Stimulated activated CD8-positive, alpha-beta memory T cell treated with anti-CD3 and anti-CD28 coated beads, Interleukin-15, amount 100 ng/mL, for 1 hour (primary cell): ENCODE measurements at regions not wholly inside any gene's neighbourhood (a gene's known extent, or its start where the extent isn't known, plus 50 kb on each side); places are given as distances from the start of the nearest gene placed in this dataset.
"Not testable (repeated sequence)": the region's sequence is repeated elsewhere in the genome, so short reads cannot be mapped to it uniquely, and the experiment has no call there.

Experiments
- DNase-seq: peaks from one replicate; pipeline ENCODE4 v3.0.0-alpha.2; 2020; ENCODE audit warnings: low read depth

DNA sequence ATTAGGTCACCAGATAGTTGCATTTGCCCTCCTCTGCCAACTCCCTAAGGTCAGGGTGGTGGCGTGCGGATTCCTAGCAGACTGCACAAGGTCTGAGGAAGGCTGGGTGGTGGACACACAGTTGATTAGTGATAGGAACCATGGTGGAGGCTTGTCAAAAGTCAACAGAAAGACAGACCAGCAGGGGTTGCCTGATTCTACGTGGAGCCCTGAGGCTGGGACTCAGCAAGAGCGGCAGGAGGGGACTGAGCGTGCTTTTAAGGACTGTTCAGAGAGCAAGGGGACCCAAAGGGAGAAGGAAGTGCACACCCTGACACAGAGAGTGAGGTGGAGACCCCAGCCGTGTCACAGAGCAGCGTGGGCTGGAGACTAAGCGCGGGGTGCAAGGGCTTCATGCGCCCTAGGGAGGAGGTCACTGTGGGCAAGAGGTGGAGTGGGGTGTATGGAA lies 513.2 kb downstream of the RNF144A start:
- DNase-seq, result no peak

DNA sequence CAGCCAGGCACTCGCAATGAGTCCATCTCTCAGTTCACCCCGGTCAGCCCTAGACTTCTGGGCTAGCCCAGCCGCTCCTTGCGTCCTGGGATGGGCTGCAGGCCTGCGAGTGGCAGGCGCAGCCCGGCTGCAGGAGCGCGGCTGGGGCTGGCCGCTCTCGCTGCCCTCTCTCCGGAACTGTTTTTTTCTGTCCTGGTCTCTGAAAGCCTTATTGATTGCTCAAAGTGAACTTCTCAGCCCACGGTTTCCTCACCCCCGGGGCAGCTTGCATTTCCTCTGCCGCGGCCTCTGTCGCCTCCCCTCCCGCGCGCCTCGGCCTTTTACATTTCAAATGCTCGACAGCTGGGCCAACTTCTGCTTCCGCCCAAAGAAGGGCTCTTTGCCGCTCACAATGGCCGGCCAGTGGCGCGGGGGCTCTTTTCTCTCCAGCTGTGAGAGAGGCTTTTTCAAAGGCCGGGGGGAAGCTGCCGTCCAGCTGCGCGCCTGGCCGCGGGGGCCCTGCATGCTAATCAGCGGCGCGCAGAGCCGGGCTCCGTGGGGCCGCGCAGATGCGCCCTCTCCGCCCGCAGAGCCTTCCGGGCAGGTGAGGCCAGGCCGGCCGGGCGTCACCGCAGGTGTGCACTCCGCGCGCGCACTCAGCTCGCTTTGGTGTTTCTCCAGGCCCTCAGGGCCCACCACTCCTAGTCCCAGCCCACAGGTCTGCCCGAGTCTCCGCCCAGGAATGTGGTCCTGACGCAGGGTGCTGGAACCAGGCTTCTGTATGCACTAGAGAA lies 513.8 kb downstream of the RNF144A start:
- DNase-seq, result no peak

DNA sequence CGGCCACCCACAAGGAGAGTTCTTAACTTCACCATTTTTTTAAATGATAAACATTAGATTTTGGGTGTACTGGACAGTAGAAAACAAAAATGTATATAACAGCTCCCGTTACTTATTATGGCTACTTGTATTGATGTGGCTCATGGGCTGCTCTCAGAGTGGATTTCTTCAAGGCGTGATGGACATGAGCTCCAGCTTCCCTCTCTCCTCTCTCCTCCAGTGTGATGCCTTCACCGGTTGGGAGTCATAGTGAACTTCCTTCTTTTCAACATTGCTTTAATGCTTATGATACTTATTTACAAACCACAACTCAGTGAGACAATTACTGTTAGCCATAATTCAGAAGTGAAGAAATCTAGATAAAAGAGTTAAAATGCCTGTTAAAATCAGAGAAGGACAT lies 515.2 kb downstream of the RNF144A start:
- no peak for DNase-seq

DNA sequence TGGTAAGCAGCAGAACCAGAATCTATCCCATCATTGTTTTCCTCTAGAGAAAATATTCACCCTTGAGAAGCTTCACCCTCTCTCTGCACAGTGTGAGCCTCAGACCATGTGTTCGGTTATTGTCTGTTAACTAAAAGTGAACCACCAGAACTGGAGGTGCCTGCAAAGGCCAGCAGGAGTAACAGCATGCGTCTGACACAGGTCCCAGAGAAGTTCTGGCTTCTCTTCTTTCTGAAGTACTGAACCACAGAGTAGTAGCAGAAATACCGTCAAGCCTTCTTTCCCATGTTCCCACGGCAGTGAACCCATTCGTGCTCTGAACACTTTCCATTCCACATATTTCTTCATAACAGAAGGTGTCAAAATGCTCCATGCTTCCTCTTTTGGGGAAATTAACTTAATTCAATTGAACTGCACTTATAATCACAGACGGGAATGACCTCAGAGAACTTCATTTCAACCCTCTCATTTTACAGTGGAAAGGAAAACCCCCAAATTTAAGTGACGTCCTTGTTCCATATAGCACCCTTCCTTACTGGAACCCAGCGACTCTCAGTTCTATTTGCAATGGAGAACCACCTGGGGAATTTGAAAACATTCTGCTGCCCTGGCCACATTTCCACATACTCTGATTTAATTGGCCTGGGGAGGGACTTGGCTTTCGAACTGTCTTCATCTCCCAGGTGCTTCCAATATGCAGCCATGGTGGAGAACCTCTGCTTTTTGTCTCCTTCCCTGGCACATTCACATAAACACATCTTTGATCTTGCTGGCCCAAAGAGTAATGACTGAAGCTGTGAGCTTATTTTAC lies 519.1 kb downstream of the RNF144A start:
- DNase-seq, result no peak

DNA sequence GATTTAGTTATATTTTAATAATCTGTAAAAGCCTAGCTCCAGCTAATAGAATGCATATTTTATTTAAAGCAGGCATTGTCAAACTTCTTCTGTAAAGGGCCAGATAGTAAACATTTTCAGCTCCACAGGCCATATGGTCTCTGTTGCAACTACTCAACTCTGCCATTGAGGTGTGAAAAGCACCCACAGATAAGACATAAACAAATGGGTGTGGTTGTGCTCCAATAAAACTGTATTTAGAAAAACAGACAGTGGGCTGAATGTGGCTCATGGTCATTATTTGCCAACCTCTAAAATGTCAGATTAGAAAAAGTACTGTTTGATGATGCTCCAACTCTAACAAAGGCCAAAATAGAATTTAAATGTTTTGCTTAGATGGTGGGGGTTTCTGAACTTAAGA lies 519.9 kb downstream of the RNF144A start:
- no peak for DNase-seq

DNA sequence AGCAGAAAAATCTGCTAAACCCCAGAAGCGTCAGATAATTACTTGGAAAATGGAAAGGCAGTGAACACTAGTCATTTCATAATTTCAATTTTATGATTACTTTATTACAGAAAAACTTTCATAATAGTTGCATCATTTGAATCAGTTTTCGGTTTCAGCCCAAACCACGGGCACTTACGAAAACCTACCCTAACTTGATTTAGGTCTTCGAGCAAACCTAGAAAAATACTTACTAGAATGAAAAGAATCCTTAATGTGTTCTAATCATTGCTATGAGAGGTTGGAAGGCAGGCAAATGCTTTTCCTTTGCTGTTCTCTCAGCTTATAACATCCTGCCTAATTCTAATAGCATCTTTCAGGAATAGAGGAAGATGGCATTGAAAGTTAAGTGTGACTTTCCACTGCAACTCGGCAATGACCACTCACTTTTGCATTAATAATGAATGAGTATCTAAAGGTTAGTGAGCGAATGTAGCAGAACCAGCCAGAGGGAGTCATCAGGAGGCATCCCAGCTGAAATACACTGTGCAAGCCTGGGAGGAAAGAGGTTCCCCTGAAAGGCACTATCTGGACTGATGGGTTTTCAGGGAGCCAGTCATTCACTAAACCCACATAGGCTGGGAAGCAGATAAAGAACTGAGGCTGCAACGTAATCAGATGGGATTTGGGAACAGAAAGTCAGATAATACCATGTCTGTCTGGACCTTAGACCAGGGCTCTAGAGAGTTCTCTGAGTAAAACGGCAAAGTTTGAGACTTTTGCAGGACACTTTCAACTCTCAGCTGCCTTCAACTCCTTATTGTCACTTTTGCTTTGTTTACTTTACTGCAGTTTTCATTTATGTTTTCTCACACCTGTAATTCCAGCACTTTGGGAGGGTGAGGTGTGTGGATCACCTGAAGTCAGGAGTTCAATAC lies 520.8 kb downstream of the RNF144A start:
- no peak for DNase-seq

DNA sequence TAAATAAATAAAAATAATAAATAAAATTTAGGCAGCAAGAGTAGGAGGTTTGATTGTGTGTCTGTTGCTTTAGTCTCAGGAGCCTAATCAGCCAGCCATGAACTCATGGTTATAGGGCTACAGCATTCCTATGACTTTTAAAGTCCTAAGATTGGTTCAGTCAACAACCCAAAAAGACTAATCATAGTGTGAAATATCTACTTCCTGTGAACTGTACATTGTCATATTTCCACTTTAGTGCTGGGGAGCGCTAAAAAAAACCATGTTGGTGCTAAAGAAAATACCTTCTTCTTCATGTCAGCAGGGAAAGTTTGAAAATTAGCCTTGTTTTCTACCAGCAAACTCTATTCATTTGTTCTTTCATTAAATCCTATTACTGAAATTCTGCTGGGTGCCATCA lies 521.6 kb downstream of the RNF144A start:
- no peak for DNase-seq

DNA sequence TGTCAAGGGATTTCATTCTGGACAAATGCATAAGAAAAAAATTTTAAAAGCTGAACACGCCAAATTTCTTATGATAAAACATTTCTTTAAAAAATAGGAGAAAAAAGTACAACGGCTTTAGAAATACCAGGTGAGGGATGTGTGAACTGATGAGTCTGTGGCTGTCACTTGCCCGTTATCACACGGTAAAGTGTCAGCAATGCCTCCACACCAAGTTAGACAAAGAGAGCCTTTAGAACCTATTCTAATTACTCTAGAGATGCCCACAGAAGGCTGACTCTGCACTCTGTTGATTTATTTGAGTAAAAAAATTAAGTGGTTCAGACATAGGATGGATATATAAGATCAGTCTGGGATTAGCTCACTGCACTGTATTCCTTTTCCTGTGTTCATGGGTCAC lies 523.8 kb downstream of the RNF144A start:
- DNase-seq, result no peak

DNA sequence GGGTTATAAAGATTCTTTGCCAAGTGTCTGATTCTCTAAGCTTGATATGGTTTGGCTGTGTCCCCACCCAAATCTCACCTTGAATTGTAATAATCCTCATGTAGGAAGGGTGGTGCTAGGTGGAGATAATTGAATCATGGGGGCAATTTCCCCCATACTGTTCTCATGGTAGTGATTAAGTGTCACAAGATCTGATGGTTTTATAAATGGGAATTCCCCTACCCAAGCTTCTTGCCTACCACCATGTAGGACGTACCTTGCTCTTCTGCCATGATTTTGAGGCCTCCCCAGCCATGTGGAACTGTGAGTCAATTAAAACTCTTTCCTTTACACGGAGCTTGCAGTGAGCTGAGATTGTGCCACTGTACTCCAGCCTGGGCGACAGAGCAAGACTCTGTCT lies 524.6 kb downstream of the RNF144A start:
- not testable (repeated sequence) for DNase-seq

DNA sequence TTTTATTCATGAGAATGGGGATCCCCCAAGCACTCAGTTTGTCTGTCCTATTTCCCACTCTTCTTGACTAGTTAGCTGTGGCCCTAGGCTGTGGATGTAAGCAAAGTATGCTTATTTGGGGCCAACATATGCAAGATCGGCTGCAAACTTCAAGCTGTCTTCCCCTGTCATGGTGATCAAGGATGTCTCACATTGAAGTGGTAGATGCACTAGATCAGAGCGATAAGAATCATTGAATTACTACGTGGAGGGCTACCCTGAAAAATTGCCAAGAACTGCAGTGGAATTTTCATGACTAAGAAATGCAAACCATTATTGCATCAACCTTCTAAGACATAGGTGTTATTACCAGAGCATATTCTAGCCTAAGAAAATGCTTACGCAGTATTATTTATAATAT lies 527.4 kb downstream of the RNF144A start:
- no peak for DNase-seq

DNA sequence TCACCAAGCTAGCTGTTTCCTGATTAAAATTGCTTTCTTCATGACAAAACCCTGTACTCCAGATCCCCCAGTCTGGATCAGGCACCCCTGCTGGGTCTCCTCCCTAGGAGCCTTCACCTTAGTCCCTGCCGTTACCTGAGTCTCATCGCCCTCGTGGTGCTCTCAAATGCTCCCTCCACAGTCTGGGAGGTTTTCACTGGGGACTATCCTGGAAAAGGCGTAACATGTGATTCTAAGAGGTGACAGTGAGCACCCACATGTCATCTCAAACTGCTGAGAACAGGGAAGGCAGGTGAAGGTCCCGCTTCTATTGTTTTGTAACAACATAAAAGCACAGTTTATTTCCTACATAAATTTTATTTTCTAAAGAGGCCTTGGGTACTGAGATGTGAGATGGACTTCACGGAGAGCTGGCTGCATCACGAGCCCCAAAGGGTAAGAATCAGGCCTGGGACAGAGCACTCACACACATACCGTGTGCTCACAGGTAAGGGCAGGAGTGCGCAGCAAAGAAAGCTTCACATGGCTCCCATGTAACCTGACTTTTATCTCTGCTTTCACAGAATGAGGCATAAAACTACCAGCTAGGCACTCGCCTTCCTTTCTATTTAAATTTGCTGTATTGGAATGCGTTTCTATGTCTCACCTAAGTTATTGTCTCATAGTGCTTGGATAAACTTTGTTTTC lies 531.5 kb downstream of the RNF144A start:
- no peak for DNase-seq

DNA sequence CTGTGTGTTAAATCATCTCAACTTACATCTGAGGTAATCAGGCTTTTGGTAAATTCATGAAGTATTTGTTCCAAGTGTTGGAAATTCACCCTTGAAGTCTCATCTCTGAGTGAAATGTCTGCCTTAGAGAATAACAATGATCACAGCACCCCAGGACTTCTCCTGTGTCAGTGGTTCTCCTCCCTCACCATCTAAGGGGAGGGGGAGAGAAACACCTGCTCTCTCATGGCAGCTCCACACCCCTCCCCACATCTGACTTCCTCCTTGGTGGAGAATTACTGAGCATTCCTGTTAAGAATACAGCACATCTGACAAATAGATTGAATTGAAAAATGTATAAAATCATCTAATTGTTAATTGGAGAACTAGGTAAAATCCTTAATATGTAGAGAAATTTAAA lies 532.1 kb downstream of the RNF144A start:
- DNase-seq, result no peak

DNA sequence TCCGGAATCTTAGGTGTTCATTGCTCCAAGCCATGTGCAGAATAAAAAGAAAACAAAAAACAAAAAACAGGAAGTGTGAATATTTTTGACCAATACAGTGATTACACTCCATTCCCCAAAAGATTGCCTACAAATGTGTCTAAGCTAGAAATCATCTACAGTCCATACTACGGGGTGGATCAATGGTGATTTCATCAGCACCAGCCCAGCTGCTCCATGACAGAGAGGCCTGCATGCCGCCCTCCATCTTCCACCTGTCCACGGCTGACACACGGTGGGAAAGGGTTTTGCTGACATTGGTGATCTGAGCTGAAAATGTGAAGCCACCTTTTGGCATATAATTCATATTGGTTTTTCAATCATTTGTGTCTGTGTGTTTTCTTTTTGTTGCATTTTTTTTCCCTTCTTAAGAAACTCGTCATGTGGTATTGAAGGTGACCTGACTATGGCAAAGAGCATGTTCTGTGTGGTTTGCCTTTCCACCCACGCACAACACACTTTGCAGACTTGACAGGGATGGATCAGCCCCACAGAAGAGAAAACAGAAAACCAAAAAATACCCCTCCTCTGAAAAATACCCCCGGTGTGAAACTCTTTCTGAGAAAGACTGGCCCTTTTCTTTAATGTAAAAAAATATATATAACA lies 533.1 kb downstream of the RNF144A start:
- DNase-seq, result no peak

DNA sequence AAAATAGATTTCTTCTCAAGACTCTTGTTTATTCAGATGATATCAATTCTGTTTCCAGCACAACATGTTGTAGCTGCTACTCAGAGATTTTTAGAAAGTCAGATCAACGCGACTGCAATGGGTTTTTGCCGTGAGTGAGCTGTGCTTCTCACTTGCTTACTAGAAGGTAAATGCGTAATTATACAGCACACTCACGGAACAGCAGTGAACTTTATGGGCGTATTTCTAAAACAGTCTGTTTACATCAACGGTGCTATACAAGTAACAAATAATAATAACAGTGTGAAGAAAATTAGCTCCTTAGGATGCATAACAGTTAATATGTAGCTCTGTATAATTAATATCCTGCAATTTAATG lies 533.6 kb downstream of the RNF144A start:
- DNase-seq, result no peak

DNA sequence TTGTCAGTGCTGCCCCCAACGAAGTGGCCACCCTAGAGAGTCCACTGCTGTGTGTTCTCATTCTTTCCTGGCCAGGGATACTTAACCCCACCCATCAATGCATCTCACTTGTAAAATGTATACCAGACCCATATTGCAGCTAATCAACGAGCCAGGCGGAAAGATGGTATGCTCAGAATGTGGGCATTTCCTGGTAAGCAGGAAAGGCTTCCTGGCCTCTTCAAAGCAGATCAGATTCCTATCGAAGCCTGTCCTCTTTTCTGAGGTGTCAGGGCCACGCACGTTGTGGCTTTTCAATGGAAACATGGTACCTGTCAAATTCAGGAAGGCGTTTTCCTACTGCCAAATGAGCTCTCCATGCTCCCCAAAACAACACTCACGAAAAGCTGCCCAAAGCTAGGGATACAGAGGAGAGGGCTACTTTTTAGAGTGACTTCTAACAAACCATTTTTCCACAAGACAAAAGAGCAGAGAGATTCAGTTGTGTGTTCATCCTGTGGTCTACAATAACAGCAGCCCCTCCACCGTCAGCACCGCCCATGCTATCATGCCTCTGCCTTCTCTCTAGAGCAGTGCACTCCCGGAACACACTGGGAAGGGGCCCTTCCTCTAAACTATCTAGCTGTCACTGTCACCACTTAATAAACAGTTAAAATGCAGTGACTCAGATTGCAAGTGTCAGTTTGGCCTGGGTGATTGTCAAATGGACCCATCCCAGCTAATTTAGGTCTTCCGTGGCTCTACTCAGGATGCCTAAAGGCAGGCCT lies 535.1 kb downstream of the RNF144A start:
- DNase-seq, result no peak

DNA sequence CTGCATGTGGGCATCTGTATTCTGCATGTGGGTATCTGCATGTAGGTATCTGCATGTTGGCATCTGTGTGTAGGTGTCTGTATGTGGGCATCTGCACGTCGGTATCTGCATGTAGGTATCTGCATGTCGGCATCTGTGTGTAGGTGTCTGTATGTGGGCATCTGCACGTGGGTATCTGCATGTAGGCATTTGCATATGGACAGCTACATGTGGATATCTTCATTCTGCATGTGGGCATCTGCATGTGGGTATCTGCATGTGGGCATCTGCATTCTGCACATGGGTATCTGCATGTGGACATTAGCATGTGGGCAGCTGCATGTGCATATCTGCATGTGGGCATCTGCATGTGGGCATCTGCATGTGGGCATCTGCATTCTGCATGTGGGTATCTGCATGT lies 537.4 kb downstream of the RNF144A start:
- DNase-seq, result no peak

DNA sequence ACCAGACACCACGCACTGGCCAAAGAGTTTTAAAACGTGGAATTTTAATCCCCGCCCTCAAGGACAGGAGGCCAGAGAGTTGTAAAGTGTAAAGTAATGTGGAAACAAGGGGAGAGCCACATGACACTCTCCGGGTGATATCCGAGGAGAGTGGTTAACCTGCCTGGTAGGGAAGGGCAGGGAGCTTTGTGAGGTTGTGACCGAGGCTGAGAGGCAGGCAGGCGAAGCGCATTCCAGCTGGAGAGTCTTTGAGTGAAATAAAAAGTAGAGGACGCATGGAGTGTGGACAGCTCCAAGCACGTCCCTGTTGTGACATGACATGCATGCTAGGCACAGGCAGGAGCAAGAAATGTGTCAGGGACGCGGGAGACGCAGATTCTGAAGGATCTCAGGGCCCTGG lies 539.5 kb downstream of the RNF144A start:
- no peak for DNase-seq

DNA sequence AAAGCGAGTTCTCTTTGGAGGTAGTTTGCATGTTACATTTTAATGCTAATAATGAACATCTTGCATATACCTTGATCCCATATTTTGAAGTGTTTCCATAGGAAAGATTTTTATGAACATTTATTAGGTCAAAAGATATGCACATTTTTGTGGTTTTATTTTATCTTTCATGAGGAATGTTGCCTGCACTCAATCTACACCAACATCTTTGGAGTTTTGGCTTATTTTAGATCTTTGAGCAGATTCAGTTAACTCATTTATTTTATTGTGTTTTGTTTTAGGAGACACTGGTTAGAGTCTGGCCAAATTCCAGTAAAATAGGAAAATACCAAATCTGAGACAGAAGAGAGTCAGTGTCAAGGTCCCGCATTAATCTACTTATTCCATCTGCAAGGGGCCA lies 540.9 kb downstream of the RNF144A start:
- DNase-seq, result no peak

DNA sequence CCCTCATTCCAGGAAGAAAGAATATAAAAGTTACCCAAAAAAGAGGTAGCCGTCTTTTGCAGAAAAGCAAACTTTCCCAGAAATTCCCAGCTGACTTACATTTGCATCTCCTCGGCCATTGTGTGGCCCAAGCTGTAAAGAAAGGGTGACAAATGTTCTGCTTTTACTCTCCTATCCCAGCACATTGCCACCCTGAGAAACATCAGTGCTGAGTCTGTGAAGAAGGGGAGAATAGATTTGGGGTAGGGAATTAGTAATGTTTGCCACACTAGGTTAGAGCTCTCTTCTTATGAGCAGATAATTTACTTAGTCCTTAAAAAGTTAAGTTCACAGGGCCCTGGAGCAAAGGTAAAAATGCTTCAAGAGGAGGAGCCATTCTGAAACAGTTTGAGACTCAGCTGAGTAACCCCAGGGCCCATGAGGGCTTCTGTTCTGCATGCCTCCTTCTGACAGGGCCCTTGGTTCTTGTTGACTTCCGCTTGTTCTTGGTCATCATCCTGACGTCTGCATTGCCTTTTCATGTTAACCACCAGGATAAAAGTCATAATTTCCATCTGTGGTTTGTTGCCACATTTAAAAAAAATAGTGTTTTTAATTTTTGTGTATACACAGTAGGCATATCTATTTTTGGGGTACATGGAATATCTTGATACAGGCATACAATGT lies 550.7 kb downstream of the RNF144A start:
- no peak for DNase-seq

DNA sequence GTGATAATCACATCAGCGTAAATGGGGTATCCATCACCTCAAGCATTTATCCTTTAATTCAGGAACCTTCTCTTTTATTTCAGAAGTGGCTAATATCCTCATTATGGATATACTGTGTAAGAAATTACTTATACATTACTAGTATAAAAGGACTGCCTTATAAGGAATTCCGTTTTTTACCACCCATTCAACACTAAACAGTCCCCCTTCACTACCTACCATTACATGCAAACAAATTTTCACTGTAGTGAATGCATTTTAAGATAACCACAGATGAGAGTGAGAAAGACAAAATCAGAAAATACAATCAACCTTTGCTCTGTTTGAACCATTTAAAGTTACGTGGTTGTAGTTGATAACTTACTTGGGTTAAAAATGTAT lies 551.2 kb downstream of the RNF144A start:
- DNase-seq, result no peak
